ENCODE measurements at regions not wholly inside any gene's neighbourhood (a gene's known extent, or its start where the extent isn't known, plus 50 kb on each side); places are given as distances from the start of the nearest gene placed in this dataset.

GRCh38 chr4:24428850-24429249, 155.5 kb downstream of the DHX15 start:
- no peak overlapping the region for H3K27ac Mint-ChIP-seq
- no peaks in the 10 kb centered on the region for H3K4me1 ChIP-seq (ENCODE audit: control insufficient read depth, insufficient read depth, low read length)
- no peak overlapping the region for H3K4me3 ChIP-seq (ENCODE audit: low read length)
- H3K27me3 Mint-ChIP-seq (ENCODE audit: low read depth in 2 of 2), result peaks cover 0 to 6% of the 10 kb centered on the region in 2 donors
- H3K4me1 Mint-ChIP-seq, result no peaks in the 10 kb centered on the region
- WGBS (ENCODE audit: insufficient coverage), result 85% methylated on average over 6 of the region's 6 CpGs
- no peak overlapping the region for H3K27ac ChIP-seq (ENCODE audit: low read length)
- H3K36me3 ChIP-seq (ENCODE audit: control insufficient read depth, insufficient read depth, low read length), result no peaks in the 10 kb centered on the region
- DNase-seq (no peak), ATAC-seq (no peak)
- intact Hi-C loops (cut with micrococcal nuclease), result no loop called here
- TF ChIP-seq CTCF (IDR thresholded peaks at IDR 0.05), result no peak
- no peak overlapping the region for H3K4me3 Mint-ChIP-seq
- no peaks in the 10 kb centered on the region for H3K9me3 ChIP-seq (ENCODE audit: control insufficient read depth, insufficient read depth, low read length)
- no peaks in the 10 kb centered on the region for H3K27me3 ChIP-seq (ENCODE audit: control insufficient read depth, insufficient read depth, low read length)
- H3K36me3 Mint-ChIP-seq, result no peaks in the 10 kb centered on the region
- H3K9me3 Mint-ChIP-seq, result no peaks in the 10 kb centered on the region

GRCh38 chr4:24426557-24426956, 157.8 kb downstream of the DHX15 start:
- no peaks in the 10 kb centered on the region for H3K36me3 Mint-ChIP-seq
- no peak overlapping the region for H3K27ac Mint-ChIP-seq
- DNase-seq (no peak), ATAC-seq (no peak)
- Histone ChIP-seq H3K9me3 (ENCODE audit: control insufficient read depth, insufficient read depth, low read length) (no peaks in the 10 kb centered on the region), H3K4me3 (ENCODE audit: low read length) (no peak overlapping the region), H3K27ac (ENCODE audit: low read length) (no peak overlapping the region), H3K36me3 (ENCODE audit: control insufficient read depth, insufficient read depth, low read length) (no peaks in the 10 kb centered on the region), H3K4me1 (ENCODE audit: control insufficient read depth, insufficient read depth, low read length) (no peaks in the 10 kb centered on the region), H3K27me3 (ENCODE audit: control insufficient read depth, insufficient read depth, low read length) (no peaks in the 10 kb centered on the region)
- peaks cover 0 to 3% of the 10 kb centered on the region in 2 donors for H3K27me3 Mint-ChIP-seq (ENCODE audit: low read depth in 2 of 2)
- no peaks in the 10 kb centered on the region for H3K4me1 Mint-ChIP-seq
- no peaks in the 10 kb centered on the region for H3K9me3 Mint-ChIP-seq
- no peak overlapping the region for H3K4me3 Mint-ChIP-seq
- intact Hi-C loops (cut with micrococcal nuclease), result no loop called here
- no peak for TF ChIP-seq CTCF (IDR thresholded peaks at IDR 0.05)
- 75% methylated on average over 4 of the region's 5 CpGs for WGBS (ENCODE audit: insufficient coverage)

GRCh38 chr4:24425863-24426262, 158.5 kb downstream of the DHX15 start:
- Mint-ChIP-seq H3K4me3 (no peak overlapping the region), H3K27me3 (ENCODE audit: low read depth in 2 of 2) (peaks cover 1 to 3% of the 10 kb centered on the region in 2 donors), H3K27ac (no peak overlapping the region), H3K4me1 (no peaks in the 10 kb centered on the region), H3K9me3 (no peaks in the 10 kb centered on the region), H3K36me3 (no peaks in the 10 kb centered on the region)
- Histone ChIP-seq H3K9me3 (ENCODE audit: control insufficient read depth, insufficient read depth, low read length) (no peaks in the 10 kb centered on the region), H3K4me1 (ENCODE audit: control insufficient read depth, insufficient read depth, low read length) (no peaks in the 10 kb centered on the region), H3K4me3 (ENCODE audit: low read length) (no peak overlapping the region), H3K36me3 (ENCODE audit: control insufficient read depth, insufficient read depth, low read length) (no peaks in the 10 kb centered on the region), H3K27ac (ENCODE audit: low read length) (no peak overlapping the region), H3K27me3 (ENCODE audit: control insufficient read depth, insufficient read depth, low read length) (no peaks in the 10 kb centered on the region)
- no CpG with 5 or more reads among the region's 3 CpGs for WGBS (ENCODE audit: insufficient coverage)
- intact Hi-C loops (cut with micrococcal nuclease), result no loop called here
- ATAC-seq (no peak), DNase-seq (no peak)
- no peak for TF ChIP-seq CTCF (IDR thresholded peaks at IDR 0.05)

- Mint-ChIP-seq H3K4me3 (no peak overlapping the region), H3K27me3 (ENCODE audit: low read depth in 2 of 2) (peaks cover 8 to 16% of the 10 kb centered on the region in 2 donors), H3K4me1 (peaks cover 6% of the 10 kb centered on the region in 2 donors), H3K36me3 (no peaks in the 10 kb centered on the region), H3K27ac (no peak overlapping the region), H3K9me3 (no peaks in the 10 kb centered on the region)
- intact Hi-C loops (cut with micrococcal nuclease), result no loop called here
- Histone ChIP-seq H3K4me1 (ENCODE audit: control insufficient read depth, insufficient read depth, low read length) (no peaks in the 10 kb centered on the region), H3K27me3 (ENCODE audit: control insufficient read depth, insufficient read depth, low read length) (no peaks in the 10 kb centered on the region), H3K4me3 (ENCODE audit: low read length) (no peak overlapping the region), H3K9me3 (ENCODE audit: control insufficient read depth, insufficient read depth, low read length) (no peaks in the 10 kb centered on the region), H3K36me3 (ENCODE audit: control insufficient read depth, insufficient read depth, low read length) (no peaks in the 10 kb centered on the region), H3K27ac (ENCODE audit: low read length) (no peak overlapping the region)
- DNase-seq, result no peak
- WGBS (ENCODE audit: insufficient coverage), result 97% methylated on average over 3 of the region's 3 CpGs
- ATAC-seq, result no peak
- no peak for TF ChIP-seq CTCF (IDR thresholded peaks at IDR 0.05)
These were observed 160.7 kb downstream of the DHX15 start for GRCh38 chr4:24423670-24424069.
